ENCODE measurements at regions not wholly inside any gene's neighbourhood (a gene's known extent, or its start where the extent isn't known, plus 50 kb on each side); places are given as distances from the start of the nearest gene placed in this dataset.

DNA sequence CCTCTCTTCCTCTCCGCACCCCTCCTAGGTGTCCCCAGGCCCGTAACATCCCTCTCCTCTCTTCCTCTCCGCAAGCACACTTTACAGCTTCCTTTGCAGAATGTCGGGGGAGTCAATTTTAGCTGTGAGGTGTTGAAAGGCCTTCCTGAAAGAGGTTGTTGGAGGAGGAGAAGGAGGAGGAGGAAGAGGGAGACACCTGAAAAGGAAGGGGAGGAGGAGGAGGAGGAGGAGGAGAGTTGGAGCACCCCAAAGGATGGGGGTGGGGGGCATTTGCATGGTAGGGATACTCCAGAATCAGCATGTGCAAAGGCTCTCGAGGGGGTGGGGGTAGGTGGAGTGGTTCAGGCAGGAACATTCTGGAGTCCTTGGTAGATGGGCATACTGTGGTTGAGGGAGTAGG lies 1045.1 kb downstream of the TBC1D22A start (continued):
- TF ChIP-seq, protein P1, sequence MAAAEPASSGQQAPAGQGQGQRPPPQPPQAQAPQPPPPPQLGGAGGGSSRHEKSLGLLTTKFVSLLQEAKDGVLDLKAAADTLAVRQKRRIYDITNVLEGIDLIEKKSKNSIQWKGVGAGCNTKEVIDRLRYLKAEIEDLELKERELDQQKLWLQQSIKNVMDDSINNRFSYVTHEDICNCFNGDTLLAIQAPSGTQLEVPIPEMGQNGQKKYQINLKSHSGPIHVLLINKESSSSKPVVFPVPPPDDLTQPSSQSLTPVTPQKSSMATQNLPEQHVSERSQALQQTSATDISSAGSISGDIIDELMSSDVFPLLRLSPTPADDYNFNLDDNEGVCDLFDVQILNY (CRISPR knock-in tag; conservative IDR thresholded peaks at IDR 0.05), result no peak
- TF ChIP-seq HNRNPK (IDR thresholded peaks at IDR 0.05; ENCODE audit: low read depth, low read length, poor library complexity, severe bottlenecking), result no peak

DNA sequence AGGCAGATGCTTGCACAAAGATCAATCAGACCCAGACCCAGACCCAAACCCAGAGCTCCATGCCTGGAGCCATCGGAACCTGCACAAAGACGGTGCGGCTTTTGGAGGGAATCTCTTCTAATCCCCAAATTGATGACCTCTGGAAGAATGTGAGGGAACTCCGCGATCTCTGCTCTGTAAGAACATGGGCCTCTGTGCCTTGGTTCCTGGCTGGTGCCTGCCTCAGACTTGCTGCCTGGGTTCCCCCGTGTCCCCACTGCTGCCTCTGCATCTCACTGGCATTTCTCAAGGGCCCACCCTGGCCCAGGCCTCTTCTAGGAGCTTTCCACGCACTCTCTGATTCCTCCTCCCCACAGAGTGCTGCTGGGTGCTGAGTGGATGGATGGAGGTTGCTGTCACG lies 1044.4 kb downstream of the TBC1D22A start:
- Histone ChIP-seq H3K27ac (ENCODE audit: extremely low read length, insufficient read depth, low read length) (no peak overlapping the region), H3K27me3 (ENCODE audit: control insufficient read depth in 1 of 2, insufficient read depth in 2 of 2, low read length in 2 of 2) (peaks cover 3 to 23% of the 10 kb centered on the region in 2 experiments; a peak in 3 of 5 replicates), H3K36me3 (replicated peaks in 1 of 2; ENCODE audit: control insufficient read depth in 1 of 2, insufficient read depth in 2 of 2, low read length in 2 of 2) (no peaks in the 10 kb centered on the region), H3K9me3 (ENCODE audit: low read length) (no peaks in the 10 kb centered on the region), H3K4me2 (ENCODE audit: low read depth, low read length) (no peak overlapping the region), H3K79me2 (ENCODE audit: insufficient read depth, low read length) (no peaks in the 10 kb centered on the region), H3K4me1 (ENCODE audit: insufficient read depth, low read length) (no peaks in the 10 kb centered on the region), H4K20me1 (ENCODE audit: insufficient read depth, low read length) (no peaks in the 10 kb centered on the region), H3K9ac (ENCODE audit: insufficient read depth, low read depth, low read length) (no peak overlapping the region), H2AFZ (ENCODE audit: low read length) (no peak overlapping the region), H3K4me3 (replicated peaks in 1 of 3; ENCODE audit: insufficient read depth in 1 of 3, low read depth in 2 of 3, low read length in 3 of 3) (no peak overlapping the region)
- POLR2A ChIA-PET, result no interaction called here
- ATAC-seq, result no peak
- no TSS peak for BruUV-seq (replicated peaks)
- DNase-seq (ENCODE audit: low spot score), result no peak
- intact Hi-C loops (cut with micrococcal nuclease; ENCODE audit: unreplicated experiment) (no loop called here), in situ Hi-C loops (cut with HindIII; ENCODE audit: extremely low pct_ligation_motif_present, low pct_unique_long_range_greater_than_20kb) (no loop called here)
- CTCF ChIA-PET (ENCODE audit: low intra/inter-chr PET ratio, low total read pairs), result no interaction called here
- 30% methylated on average over 2 of the region's 8 CpGs for WGBS (ENCODE audit: low lambda C conversion rate)
- no peak for FAIRE-seq
- TF ChIP-seq MIXL1 (CRISPR knock-in tag; IDR thresholded peaks at IDR 0.05), result no peak
- TF ChIP-seq, protein P2, sequence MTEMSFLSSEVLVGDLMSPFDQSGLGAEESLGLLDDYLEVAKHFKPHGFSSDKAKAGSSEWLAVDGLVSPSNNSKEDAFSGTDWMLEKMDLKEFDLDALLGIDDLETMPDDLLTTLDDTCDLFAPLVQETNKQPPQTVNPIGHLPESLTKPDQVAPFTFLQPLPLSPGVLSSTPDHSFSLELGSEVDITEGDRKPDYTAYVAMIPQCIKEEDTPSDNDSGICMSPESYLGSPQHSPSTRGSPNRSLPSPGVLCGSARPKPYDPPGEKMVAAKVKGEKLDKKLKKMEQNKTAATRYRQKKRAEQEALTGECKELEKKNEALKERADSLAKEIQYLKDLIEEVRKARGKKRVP (CRISPR knock-in tag; IDR thresholded peaks at IDR 0.05), result no peak
- TF ChIP-seq, protein P3, sequence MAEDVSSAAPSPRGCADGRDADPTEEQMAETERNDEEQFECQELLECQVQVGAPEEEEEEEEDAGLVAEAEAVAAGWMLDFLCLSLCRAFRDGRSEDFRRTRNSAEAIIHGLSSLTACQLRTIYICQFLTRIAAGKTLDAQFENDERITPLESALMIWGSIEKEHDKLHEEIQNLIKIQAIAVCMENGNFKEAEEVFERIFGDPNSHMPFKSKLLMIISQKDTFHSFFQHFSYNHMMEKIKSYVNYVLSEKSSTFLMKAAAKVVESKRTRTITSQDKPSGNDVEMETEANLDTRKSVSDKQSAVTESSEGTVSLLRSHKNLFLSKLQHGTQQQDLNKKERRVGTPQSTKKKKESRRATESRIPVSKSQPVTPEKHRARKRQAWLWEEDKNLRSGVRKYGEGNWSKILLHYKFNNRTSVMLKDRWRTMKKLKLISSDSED (CRISPR knock-in tag; IDR thresholded peaks at IDR 0.05), result no peak
- TF ChIP-seq, protein P4, sequence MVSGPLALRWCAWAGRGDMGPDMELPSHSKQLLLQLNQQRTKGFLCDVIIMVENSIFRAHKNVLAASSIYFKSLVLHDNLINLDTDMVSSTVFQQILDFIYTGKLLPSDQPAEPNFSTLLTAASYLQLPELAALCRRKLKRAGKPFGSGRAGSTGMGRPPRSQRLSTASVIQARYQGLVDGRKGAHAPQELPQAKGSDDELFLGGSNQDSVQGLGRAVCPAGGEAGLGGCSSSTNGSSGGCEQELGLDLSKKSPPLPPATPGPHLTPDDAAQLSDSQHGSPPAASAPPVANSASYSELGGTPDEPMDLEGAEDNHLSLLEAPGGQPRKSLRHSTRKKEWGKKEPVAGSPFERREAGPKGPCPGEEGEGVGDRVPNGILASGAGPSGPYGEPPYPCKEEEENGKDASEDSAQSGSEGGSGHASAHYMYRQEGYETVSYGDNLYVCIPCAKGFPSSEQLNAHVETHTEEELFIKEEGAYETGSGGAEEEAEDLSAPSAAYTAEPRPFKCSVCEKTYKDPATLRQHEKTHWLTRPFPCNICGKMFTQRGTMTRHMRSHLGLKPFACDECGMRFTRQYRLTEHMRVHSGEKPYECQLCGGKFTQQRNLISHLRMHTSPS (CRISPR knock-in tag; IDR thresholded peaks at IDR 0.05; ENCODE audit: low read depth), result no peak
- no peak for TF ChIP-seq XRCC5 (optimal IDR thresholded peaks at IDR 0.05; ENCODE audit: low read length)
- TF ChIP-seq MBNL3 (CRISPR knock-in tag; conservative IDR thresholded peaks at IDR 0.05), result no peak
- no peak for TF ChIP-seq ZNF552 (CRISPR knock-in tag; IDR thresholded peaks at IDR 0.05; ENCODE audit: borderline replicate concordance)
- no peak for TF ChIP-seq FOXP1 (IDR thresholded peaks at IDR 0.05)
- TF ChIP-seq FOXP1 (CRISPR knock-in tag; IDR thresholded peaks at IDR 0.05), result no peak
- TF ChIP-seq ZBTB3 (CRISPR knock-in tag; IDR thresholded peaks at IDR 0.05; ENCODE audit: borderline replicate concordance, low read depth), result no peak
- TF ChIP-seq U2AF1 (optimal IDR thresholded peaks at IDR 0.05; ENCODE audit: low read depth, low read length), result no peak
- TF ChIP-seq, protein P5, sequence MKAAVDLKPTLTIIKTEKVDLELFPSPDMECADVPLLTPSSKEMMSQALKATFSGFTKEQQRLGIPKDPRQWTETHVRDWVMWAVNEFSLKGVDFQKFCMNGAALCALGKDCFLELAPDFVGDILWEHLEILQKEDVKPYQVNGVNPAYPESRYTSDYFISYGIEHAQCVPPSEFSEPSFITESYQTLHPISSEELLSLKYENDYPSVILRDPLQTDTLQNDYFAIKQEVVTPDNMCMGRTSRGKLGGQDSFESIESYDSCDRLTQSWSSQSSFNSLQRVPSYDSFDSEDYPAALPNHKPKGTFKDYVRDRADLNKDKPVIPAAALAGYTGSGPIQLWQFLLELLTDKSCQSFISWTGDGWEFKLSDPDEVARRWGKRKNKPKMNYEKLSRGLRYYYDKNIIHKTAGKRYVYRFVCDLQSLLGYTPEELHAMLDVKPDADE (CRISPR knock-in tag; IDR thresholded peaks at IDR 0.05), result no peak
- no peak for TF ChIP-seq TARDBP (CRISPR knock-in tag; IDR thresholded peaks at IDR 0.05)
- no peak for TF ChIP-seq CBX5 (CRISPR knock-in tag; IDR thresholded peaks at IDR 0.05; ENCODE audit: borderline replicate concordance)
- no peak for TF ChIP-seq XBP1 (CRISPR knock-in tag; IDR thresholded peaks at IDR 0.05)
- TF ChIP-seq, protein P6, sequence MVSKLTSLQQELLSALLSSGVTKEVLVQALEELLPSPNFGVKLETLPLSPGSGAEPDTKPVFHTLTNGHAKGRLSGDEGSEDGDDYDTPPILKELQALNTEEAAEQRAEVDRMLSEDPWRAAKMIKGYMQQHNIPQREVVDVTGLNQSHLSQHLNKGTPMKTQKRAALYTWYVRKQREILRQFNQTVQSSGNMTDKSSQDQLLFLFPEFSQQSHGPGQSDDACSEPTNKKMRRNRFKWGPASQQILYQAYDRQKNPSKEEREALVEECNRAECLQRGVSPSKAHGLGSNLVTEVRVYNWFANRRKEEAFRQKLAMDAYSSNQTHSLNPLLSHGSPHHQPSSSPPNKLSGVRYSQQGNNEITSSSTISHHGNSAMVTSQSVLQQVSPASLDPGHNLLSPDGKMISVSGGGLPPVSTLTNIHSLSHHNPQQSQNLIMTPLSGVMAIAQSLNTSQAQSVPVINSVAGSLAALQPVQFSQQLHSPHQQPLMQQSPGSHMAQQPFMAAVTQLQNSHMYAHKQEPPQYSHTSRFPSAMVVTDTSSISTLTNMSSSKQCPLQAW (CRISPR knock-in tag; IDR thresholded peaks at IDR 0.05), result no peak

Measured in HepG2 (cell line).